GM12878 (cell line): ENCODE measurements at regions not wholly inside any gene's neighbourhood (a gene's known extent, or its start where the extent isn't known, plus 50 kb on each side); places are given as distances from the start of the nearest gene placed in this dataset.

ENCODE experiments used
- CBFB ChIP-seq: IDR thresholded peaks from 2 replicates; pipeline ENCODE4 v1.6.1; 2016; ENCODE audit warnings: antibody characterized with exemption, low read depth
- E2F4 ChIP-seq: IDR thresholded peaks from 2 replicates; pipeline ENCODE4 v1.6.1; 2012; ENCODE audit warnings: low read depth, low read length, improper control_type of control experiment
- ESRRA ChIP-seq: IDR thresholded peaks from 2 replicates; pipeline ENCODE4 v1.6.1; 2012; ENCODE audit warnings: mild to moderate bottlenecking, low read length, improper control_type of control experiment
- FOS ChIP-seq: IDR thresholded peaks from 3 replicates; pipeline ENCODE4 v1.6.1; 2011; ENCODE audit warnings: borderline replicate concordance; ENCODE audit not compliant: insufficient read length; ENCODE audit errors: extremely low read depth
- FOXK2 ChIP-seq: fragments of 450-650 bp; IDR thresholded peaks from 2 replicates; pipeline ENCODE4 v1.6.1; 2017; ENCODE audit warnings: mild to moderate bottlenecking, moderate library complexity
- RAD21 ChIP-seq: IDR thresholded peaks from 2 replicates; pipeline ENCODE4 v1.6.1; 2011; ENCODE audit warnings: mild to moderate bottlenecking, low read depth, low read length, moderate library complexity; ENCODE audit not compliant: insufficient read depth
- TARDBP ChIP-seq: IDR thresholded peaks from 2 replicates; pipeline ENCODE4 v1.6.1; 2016; ENCODE audit warnings: borderline replicate concordance
- TF ChIP-seq, protein P1 (sequence below): IDR thresholded peaks from 2 replicates; pipeline ENCODE4 v1.6.1; 2012; ENCODE audit warnings: mild to moderate bottlenecking, low read depth, low read length
- TF ChIP-seq, protein P2 (sequence below), 3 experiments: IDR thresholded peaks in 2 of 3; conservative IDR thresholded peaks in 1 of 3; 2 replicates each; pipeline ENCODE4 v1.5.1; 2011; ENCODE audit warnings: low read depth in 3 of 3, low read length in 3 of 3, mild to moderate bottlenecking in 3 of 3, control low read depth in 2 of 3, moderate library complexity in 2 of 3, inconsistent platforms in 1 of 3, mixed read lengths in 1 of 3; ENCODE audit not compliant: control insufficient read depth in 2 of 3, insufficient read depth in 1 of 3; ENCODE audit errors: extremely low read depth in 1 of 3
- TF ChIP-seq, protein P3 (sequence below): IDR thresholded peaks from 2 replicates; pipeline ENCODE4 v1.6.1; 2011; ENCODE audit warnings: low read depth, low read length, improper control_type of control experiment, borderline replicate concordance

DNA sequence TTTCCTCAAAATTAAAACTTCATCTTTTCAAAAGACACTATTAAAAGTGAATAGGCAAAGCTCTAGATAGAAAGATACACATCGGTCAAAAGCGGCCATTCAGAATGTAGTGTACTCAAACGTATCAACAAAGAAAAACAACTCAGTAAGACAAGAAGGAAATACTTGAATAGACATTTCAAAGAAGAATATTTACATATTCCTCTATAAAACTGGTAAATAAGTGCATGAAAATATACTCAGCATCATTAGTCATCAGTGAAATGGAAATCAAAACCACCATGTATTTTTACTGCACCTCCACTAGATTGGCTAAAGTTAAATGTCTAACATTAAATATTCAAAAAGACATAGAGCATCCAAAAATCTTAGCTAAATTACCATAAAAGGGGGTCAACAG, 551.1 kb upstream of the SORCS1 start:
- TF ChIP-seq CBFB (no peak), ESRRA (no peak), E2F4 (no peak), TARDBP (no peak), FOS (no peak), RAD21 (no peak), FOXK2 (no peak)
- TF ChIP-seq, protein P1, sequence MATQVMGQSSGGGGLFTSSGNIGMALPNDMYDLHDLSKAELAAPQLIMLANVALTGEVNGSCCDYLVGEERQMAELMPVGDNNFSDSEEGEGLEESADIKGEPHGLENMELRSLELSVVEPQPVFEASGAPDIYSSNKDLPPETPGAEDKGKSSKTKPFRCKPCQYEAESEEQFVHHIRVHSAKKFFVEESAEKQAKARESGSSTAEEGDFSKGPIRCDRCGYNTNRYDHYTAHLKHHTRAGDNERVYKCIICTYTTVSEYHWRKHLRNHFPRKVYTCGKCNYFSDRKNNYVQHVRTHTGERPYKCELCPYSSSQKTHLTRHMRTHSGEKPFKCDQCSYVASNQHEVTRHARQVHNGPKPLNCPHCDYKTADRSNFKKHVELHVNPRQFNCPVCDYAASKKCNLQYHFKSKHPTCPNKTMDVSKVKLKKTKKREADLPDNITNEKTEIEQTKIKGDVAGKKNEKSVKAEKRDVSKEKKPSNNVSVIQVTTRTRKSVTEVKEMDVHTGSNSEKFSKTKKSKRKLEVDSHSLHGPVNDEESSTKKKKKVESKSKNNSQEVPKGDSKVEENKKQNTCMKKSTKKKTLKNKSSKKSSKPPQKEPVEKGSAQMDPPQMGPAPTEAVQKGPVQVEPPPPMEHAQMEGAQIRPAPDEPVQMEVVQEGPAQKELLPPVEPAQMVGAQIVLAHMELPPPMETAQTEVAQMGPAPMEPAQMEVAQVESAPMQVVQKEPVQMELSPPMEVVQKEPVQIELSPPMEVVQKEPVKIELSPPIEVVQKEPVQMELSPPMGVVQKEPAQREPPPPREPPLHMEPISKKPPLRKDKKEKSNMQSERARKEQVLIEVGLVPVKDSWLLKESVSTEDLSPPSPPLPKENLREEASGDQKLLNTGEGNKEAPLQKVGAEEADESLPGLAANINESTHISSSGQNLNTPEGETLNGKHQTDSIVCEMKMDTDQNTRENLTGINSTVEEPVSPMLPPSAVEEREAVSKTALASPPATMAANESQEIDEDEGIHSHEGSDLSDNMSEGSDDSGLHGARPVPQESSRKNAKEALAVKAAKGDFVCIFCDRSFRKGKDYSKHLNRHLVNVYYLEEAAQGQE, result no peak
- TF ChIP-seq, protein P2, sequence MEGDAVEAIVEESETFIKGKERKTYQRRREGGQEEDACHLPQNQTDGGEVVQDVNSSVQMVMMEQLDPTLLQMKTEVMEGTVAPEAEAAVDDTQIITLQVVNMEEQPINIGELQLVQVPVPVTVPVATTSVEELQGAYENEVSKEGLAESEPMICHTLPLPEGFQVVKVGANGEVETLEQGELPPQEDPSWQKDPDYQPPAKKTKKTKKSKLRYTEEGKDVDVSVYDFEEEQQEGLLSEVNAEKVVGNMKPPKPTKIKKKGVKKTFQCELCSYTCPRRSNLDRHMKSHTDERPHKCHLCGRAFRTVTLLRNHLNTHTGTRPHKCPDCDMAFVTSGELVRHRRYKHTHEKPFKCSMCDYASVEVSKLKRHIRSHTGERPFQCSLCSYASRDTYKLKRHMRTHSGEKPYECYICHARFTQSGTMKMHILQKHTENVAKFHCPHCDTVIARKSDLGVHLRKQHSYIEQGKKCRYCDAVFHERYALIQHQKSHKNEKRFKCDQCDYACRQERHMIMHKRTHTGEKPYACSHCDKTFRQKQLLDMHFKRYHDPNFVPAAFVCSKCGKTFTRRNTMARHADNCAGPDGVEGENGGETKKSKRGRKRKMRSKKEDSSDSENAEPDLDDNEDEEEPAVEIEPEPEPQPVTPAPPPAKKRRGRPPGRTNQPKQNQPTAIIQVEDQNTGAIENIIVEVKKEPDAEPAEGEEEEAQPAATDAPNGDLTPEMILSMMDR (IDR thresholded peaks at IDR 0.05 in 2 of 3, conservative IDR thresholded peaks at IDR 0.05 in 1 of 3; ENCODE audit: control insufficient read depth in 2 of 3, extremely low read depth in 1 of 3, insufficient read depth in 1 of 3, low read depth in 3 of 3, low read length in 3 of 3), result no peak
- TF ChIP-seq, protein P3, sequence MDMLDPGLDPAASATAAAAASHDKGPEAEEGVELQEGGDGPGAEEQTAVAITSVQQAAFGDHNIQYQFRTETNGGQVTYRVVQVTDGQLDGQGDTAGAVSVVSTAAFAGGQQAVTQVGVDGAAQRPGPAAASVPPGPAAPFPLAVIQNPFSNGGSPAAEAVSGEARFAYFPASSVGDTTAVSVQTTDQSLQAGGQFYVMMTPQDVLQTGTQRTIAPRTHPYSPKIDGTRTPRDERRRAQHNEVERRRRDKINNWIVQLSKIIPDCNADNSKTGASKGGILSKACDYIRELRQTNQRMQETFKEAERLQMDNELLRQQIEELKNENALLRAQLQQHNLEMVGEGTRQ, result no peak
